ENCODE measurements at regions not wholly inside any gene's neighbourhood (a gene's known extent, or its start where the extent isn't known, plus 50 kb on each side); places are given as distances from the start of the nearest gene placed in this dataset.

GRCh38 chr6:137709424-137710236 is 157.4 kb upstream of the TNFAIP3 start:
- DNase-seq (peak; percentile 89), ATAC-seq (peak; percentile 76)
- ChIA-PET POLR2A (ENCODE audit: unreplicated experiment) (interaction anchor here (0.7 kb wide), 1 partner anchor 157 kb away, joined by 6 read pairs; no protein-coding TSS in a partner anchor), CTCF (no interaction called here)
- H3K79me2 ChIP-seq (ENCODE audit: low read length) = no peaks in the 10 kb centered on the region
- H3K9me3 ChIP-seq (ENCODE audit: low read length) = no peaks in the 10 kb centered on the region
- peaks cover 32% of the 10 kb centered on the region for H3K4me1 ChIP-seq (ENCODE audit: insufficient read depth, low read length)
- no peak overlapping the region for H2AFZ ChIP-seq (ENCODE audit: low read length)
- H4K20me1 ChIP-seq (ENCODE audit: low read length) = no peaks in the 10 kb centered on the region
- no TSS peak for BruUV-seq (replicated peaks)
- no peak overlapping the region for H3K4me3 ChIP-seq (ENCODE audit: low read length)
- no peaks in the 10 kb centered on the region for H3K36me3 ChIP-seq (ENCODE audit: low read depth, low read length)
- intact Hi-C loops (cut with micrococcal nuclease) = loop anchor here (5.0 kb wide), 2 partner anchors 98 to 398 kb away; partner anchors contain the start of gene PERP
- H3K27ac ChIP-seq (ENCODE audit: low read length) = peak overlapping the region; percentile 88
- TF ChIP-seq, protein P1, sequence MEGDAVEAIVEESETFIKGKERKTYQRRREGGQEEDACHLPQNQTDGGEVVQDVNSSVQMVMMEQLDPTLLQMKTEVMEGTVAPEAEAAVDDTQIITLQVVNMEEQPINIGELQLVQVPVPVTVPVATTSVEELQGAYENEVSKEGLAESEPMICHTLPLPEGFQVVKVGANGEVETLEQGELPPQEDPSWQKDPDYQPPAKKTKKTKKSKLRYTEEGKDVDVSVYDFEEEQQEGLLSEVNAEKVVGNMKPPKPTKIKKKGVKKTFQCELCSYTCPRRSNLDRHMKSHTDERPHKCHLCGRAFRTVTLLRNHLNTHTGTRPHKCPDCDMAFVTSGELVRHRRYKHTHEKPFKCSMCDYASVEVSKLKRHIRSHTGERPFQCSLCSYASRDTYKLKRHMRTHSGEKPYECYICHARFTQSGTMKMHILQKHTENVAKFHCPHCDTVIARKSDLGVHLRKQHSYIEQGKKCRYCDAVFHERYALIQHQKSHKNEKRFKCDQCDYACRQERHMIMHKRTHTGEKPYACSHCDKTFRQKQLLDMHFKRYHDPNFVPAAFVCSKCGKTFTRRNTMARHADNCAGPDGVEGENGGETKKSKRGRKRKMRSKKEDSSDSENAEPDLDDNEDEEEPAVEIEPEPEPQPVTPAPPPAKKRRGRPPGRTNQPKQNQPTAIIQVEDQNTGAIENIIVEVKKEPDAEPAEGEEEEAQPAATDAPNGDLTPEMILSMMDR (conservative IDR thresholded peaks at IDR 0.05; ENCODE audit: low read depth, low read length) = peak; percentile 37; the same call in 1 of the 2 replicates
- TF ChIP-seq EZH2phosphoT487 (IDR thresholded peaks at IDR 0.05; ENCODE audit: borderline replicate concordance, low read length) (no peak), EZH2 (IDR thresholded peaks at IDR 0.05; ENCODE audit: low read length, unreplicated experiment) (no peak)
- H3K27me3 ChIP-seq (ENCODE audit: low read length) = no peaks in the 10 kb centered on the region
- no peaks in the 10 kb centered on the region for H3F3A ChIP-seq (ENCODE audit: low read length, unreplicated experiment)
- H3K9ac ChIP-seq (ENCODE audit: low read length) = peak overlapping the region; percentile 54
- H3K9me2 ChIP-seq (replicated peaks; ENCODE audit: low read length) = no peaks in the 10 kb centered on the region
- H3K4me2 ChIP-seq (ENCODE audit: low read length) = peak overlapping the region; percentile 40

- intact Hi-C loops (cut with micrococcal nuclease) = no loop called here
- Histone ChIP-seq H3K4me2 (ENCODE audit: low read length) (no peak overlapping the region), H3K36me3 (ENCODE audit: low read depth, low read length) (no peaks in the 10 kb centered on the region), H4K20me1 (ENCODE audit: low read length) (no peaks in the 10 kb centered on the region), H3K79me2 (ENCODE audit: low read length) (no peaks in the 10 kb centered on the region), H3K9me2 (replicated peaks; ENCODE audit: low read length) (no peaks in the 10 kb centered on the region), H3K27ac (ENCODE audit: low read length) (no peak overlapping the region), H2AFZ (ENCODE audit: low read length) (no peak overlapping the region), H3K4me1 (ENCODE audit: insufficient read depth, low read length) (peaks cover 33% of the 10 kb centered on the region), H3K27me3 (ENCODE audit: low read length) (no peaks in the 10 kb centered on the region), H3F3A (ENCODE audit: low read length, unreplicated experiment) (no peaks in the 10 kb centered on the region), H3K4me3 (ENCODE audit: low read length) (no peak overlapping the region), H3K9ac (ENCODE audit: low read length) (no peak overlapping the region), H3K9me3 (ENCODE audit: low read length) (no peaks in the 10 kb centered on the region)
- DNase-seq = no peak
- no TSS peak for BruUV-seq (replicated peaks)
- ATAC-seq = no peak
- CTCF ChIA-PET = no interaction called here
- POLR2A ChIA-PET (ENCODE audit: unreplicated experiment) = no interaction called here
- TF ChIP-seq EZH2phosphoT487 (IDR thresholded peaks at IDR 0.05; ENCODE audit: borderline replicate concordance, low read length) (no peak), EZH2 (IDR thresholded peaks at IDR 0.05; ENCODE audit: low read length, unreplicated experiment) (no peak)
- TF ChIP-seq, protein P1 (conservative IDR thresholded peaks at IDR 0.05; ENCODE audit: low read depth, low read length) = no peak
These were observed 155.1 kb upstream of the TNFAIP3 start for GRCh38 chr6:137711972-137712371.

DNA sequence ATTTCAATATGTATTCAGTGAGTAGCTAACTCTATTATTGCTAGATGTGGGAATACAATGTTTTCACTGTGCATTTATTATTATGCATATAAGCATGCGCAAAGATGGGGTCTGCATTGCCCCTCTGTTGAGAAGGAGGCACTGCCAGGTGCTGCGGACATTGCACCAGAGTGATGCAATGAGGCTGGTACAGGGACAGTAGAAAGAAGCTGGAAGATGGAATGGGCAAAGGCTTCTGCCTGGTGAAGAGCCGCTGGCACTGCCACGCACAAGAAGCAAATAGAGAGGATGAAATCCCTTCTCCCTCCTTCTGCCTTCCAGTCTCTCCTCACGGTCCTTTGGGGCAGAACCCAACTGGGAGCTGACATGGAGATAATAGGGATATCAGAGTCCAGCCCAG is 154.5 kb upstream of the TNFAIP3 start:
- BruUV-seq (replicated peaks) = no TSS peak
- DNase-seq (no peak), ATAC-seq (no peak)
- no peak overlapping the region for H3K27ac ChIP-seq (ENCODE audit: low read length)
- POLR2A ChIA-PET (ENCODE audit: unreplicated experiment) = no interaction called here
- no peak overlapping the region for H3K9ac ChIP-seq (ENCODE audit: low read length)
- peaks cover 37% of the 10 kb centered on the region for H3K4me1 ChIP-seq (ENCODE audit: insufficient read depth, low read length)
- H3K4me3 ChIP-seq (ENCODE audit: low read length) = no peak overlapping the region
- TF ChIP-seq EZH2phosphoT487 (IDR thresholded peaks at IDR 0.05; ENCODE audit: borderline replicate concordance, low read length) = no peak
- TF ChIP-seq, protein P1 (conservative IDR thresholded peaks at IDR 0.05; ENCODE audit: low read depth, low read length) = no peak
- TF ChIP-seq EZH2 (IDR thresholded peaks at IDR 0.05; ENCODE audit: low read length, unreplicated experiment) = no peak
- no peak overlapping the region for H2AFZ ChIP-seq (ENCODE audit: low read length)
- H3K9me3 ChIP-seq (ENCODE audit: low read length) = no peaks in the 10 kb centered on the region
- H3K36me3 ChIP-seq (ENCODE audit: low read depth, low read length) = no peaks in the 10 kb centered on the region
- CTCF ChIA-PET = no interaction called here
- H4K20me1 ChIP-seq (ENCODE audit: low read length) = no peaks in the 10 kb centered on the region
- H3K27me3 ChIP-seq (ENCODE audit: low read length) = no peaks in the 10 kb centered on the region
- no peaks in the 10 kb centered on the region for H3F3A ChIP-seq (ENCODE audit: low read length, unreplicated experiment)
- H3K4me2 ChIP-seq (ENCODE audit: low read length) = no peak overlapping the region
- intact Hi-C loops (cut with micrococcal nuclease) = no loop called here
- no peaks in the 10 kb centered on the region for H3K9me2 ChIP-seq (replicated peaks; ENCODE audit: low read length)
- H3K79me2 ChIP-seq (ENCODE audit: low read length) = no peaks in the 10 kb centered on the region

Data from PC-3 (cell line).